HG03565 (cell line): ENCODE measurements at regions not wholly inside any gene's neighbourhood (a gene's known extent, or its start where the extent isn't known, plus 50 kb on each side); places are given as distances from the start of the nearest gene placed in this dataset.
"Not testable (repeated sequence)": the region's sequence is repeated elsewhere in the genome, so short reads cannot be mapped to it uniquely, and the experiment has no call there.

Experiments
- ATAC-seq: cut with Tn5 transposase; IDR thresholded peaks from one replicate; pipeline ENCODE4 v1.9.1; 2021; ENCODE audit warnings: mild to moderate bottlenecking, moderate library complexity; ENCODE audit not compliant: unreplicated experiment

DNA sequence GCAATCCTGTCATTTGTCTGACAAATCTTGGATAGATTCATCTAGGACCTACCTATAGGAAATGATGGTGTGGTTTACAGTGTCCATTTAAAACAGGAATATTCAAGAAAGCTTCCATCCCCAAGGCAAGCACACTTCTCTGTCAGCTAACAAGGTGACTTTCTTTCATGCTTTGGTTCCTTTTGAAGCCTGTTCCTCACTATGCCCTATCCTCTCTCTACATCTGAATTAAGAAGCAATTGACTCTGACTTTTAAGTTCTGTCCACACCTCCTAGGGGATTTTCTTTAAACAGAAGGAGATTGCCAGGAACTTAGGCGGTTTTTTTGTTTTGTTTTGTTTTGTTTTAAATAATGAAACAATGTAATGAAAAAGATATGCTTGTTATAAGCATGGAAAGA lies 1181.4 kb upstream of the TENM3 start:
- ATAC-seq = no peak

DNA sequence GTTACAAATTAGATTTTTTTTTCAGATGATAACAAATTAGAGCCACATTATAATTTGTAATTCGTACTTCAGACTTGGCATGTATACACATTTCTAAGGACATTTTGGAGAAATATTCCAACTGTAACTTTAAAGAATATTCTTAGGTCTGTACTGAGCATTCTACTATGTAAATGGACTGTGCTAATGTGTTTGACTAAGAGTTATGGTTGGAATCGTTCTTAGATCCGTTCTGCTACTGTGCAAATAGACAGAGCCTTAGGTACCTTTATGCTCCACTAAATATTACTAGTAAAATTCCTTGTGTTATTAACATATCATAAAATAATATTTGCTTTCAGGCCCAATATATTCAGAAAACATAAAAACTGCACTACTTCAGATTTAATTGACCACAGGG lies 1180.0 kb upstream of the TENM3 start:
- no peak for ATAC-seq

DNA sequence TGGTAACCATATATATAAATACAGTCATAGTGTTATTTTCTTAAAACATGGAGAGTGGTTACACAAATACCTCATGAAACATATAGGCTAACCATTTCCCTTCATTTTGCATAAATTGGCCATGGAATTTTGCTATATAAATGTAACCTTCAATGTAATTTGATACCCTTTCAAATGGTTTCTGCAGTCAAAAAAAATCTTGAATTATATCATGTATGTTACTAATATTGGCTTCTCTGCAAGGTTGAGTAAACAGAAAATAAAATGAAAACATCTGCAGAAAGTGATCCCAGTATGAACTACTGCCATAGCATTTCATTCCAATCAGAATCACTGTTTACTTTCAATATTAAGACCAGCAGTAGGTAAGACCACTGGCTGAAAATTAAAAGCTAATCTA lies 1165.9 kb upstream of the TENM3 start:
- ATAC-seq = no peak

DNA sequence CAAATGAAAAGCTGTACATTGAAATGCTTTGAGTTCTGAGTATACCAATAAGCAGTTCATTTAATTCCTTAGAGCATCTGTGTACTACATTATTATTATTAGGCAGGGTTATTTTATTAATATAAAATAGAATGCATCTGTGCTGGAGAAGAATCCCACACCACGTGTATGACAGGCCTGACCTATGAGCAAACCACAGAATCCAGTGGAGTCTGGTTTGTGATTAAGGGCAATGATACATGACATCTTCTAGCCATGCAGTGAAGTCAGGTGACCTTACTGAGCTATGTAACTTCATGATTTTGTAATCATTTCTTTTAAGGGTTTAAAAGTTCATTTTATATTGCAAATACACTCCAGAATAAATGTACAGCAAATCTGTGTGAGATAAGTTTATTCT lies 1165.0 kb upstream of the TENM3 start:
- ATAC-seq = no peak

DNA sequence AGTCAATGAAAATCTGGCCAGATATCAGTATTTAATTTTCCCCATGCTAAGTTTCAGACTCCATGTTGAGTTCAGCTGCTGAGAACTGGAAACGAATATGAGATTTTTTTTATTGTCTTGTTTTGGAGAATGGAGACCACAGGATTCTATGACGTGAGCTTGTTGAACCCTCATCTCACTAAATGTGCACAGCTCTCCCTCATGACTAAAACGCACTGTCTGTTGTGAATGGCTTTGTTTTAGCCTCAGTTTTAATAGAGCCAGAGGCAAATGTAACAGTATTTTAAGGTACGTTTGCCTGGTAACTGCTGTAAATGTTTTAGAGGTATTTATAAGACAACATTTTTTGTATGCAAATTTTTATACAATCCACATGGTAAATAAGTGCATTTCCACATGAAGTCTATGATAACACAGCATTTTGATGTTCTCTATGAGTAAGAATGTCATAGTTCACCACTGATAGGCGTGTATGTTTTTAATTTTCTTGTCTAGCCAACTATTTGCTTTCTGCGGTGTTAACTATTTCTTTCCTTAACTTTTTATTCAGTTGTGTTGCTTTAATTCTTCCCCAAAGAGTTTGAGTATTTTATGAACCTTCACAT lies 1159.3 kb upstream of the TENM3 start:
- no peak for ATAC-seq

DNA sequence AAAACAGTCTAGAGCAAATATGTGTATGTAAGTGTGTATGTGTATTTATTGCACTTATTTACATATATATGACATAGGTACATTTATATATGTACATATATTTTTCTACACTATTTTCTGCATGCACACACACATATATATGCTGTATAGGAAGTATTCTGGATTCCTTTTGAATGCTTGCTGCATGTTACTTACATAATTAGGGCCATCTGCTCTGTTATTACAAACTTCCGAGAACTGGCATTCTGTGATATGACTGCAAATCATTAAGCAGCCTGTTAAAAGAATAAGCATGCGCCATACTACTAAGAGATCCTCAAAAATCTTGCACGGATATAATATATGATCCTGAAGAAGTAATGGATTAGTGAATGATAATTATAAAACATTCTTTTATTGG lies 1157.6 kb upstream of the TENM3 start:
- no peak for ATAC-seq

DNA sequence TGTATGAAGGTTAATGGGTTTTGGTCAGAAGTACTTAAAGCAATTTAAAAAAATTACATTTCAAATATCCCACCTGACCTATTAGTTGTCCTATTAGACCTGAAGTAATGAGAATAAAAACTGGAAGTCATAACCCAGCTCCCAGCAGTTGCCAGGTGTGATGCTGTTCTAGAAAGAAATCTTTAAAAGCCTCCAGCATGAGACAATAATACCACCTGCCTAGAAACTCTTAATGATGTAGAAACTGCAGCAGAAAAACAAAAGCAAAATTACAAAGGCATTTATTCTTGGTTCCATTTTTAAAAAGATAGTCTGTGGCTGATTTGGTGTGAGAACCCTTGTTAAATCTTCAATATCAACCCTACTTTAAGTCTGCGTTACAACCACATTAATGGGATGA lies 1137.7 kb upstream of the TENM3 start:
- ATAC-seq = no peak

DNA sequence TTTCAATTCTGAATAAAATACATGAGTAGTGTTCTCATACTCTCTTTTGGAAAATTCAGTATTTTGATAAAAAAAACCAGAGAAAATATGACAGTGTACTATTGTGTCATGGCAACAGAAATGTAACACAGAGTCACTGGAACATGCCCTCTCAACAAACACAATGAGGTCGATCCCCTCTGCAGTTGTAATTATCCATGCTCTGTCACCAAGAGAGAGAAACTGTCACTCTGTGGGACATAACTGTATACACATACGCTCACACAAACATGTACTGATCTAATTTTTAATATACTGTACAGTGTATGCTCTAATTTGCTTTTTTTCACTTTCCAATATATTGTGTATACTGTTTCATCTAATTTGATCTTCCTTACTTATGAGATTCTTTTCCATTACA lies 1136.8 kb upstream of the TENM3 start:
- no peak for ATAC-seq

DNA sequence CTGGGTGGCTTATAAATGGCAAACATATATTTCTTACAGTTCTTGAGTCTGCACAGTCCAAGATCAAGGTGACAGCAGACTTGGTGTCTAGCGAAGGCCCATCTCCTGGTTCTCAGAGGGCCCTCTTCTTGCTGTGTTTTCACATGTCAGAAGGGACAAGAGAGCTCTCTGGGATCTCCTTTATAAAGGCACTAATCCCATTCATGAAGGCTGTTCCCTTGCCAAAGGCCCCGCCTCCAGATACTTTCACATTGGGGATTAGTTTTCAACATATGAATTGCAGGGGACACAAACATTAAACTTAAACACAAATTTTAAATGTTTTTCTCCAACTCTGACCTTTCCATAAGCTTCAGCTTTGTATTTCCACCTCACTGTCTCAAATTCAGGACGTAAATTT lies 1135.0 kb upstream of the TENM3 start:
- no peak for ATAC-seq

DNA sequence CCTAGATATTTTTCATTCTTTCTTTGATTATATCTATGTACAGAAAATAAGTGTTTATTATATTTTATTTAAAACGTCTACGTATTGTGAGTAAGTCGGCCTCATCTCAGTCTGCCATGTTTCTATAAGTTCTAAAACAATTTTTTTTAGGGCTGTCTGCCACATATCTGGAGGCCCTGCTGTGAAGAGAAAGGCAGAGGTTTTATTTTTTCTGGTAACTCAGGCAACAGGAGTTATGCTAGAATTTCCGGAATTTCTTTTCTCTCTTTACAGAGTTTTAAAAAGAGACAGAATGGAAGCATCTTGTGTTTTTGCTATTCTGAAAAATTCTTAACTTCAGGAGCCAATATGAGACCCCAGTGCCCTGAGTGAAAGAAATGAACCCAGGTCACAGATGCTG lies 1124.0 kb upstream of the TENM3 start:
- ATAC-seq = no peak

DNA sequence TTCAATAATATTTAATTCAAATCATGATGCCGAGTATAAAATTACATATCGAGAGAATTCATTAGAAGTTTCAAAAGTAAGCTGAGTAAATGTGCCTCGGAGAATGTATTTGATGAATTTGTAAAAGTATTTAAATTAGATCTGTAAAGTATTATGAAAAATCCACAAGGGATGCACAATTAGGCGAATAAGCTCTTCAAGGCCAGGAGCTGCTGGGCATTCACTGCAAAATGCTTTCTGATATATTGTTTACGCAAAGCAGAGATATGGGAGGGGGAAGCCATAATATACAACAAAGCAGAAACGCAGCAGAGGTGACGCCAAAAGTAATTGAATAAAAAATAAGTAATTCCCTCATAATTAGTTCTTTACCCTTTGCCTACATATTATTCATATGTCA lies 1121.5 kb upstream of the TENM3 start:
- no peak for ATAC-seq

DNA sequence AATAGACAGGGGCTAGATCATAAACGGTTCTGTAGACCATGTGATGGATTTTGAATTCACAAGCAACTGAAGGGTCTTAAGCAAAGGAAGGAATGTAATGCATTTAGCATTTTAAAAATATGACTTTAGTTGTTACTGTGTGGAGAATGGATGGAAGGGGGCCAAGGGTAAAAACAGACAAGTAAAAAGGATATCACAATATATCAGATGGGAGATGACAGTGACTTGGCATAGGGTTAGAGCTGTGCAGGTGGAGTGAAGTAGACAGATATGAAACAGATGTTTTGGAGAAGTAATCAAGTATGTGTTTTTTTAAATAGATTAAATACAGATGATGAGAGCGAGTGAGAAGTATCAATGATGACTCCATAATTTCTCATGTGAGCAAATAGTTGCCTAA lies 1116.0 kb upstream of the TENM3 start:
- no peak for ATAC-seq

DNA sequence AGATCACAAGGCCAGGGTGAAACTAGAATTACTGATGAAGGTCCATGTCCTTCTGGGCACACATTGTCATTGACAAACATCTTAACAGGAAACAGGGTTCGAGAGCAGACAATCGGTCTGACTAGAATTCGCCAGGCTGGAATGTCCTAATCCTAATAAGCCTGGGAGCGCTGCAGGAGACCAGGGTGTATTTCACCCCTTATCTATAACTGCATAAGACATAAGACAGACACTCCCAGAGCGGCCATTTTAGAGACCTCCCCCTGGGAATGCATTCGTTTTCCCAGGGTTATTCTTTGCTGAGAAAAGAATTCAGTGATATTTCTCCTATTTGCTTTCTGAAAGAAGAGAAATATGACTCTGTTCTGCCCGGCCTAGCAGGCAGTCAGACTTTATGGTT lies 1112.9 kb upstream of the TENM3 start:
- ATAC-seq = not testable (repeated sequence)

DNA sequence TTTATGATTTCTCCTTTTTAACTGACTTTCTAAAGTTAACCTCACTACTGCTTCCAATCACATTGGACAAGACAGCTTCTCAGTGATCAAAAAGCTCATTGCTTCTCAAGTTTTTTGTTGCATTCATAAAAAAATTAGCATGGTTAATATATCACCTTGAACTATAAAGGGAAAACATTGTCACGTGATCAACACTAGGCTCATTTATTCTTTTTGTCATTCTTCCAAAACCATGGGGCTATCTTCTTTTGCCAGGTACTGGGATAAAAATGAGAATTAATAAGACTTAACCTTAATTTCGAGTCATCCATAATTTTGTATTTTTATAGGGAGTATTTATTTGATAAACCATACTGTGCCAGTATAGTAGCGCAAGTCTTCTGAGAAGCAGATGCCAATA lies 1105.9 kb upstream of the TENM3 start:
- ATAC-seq = no peak

DNA sequence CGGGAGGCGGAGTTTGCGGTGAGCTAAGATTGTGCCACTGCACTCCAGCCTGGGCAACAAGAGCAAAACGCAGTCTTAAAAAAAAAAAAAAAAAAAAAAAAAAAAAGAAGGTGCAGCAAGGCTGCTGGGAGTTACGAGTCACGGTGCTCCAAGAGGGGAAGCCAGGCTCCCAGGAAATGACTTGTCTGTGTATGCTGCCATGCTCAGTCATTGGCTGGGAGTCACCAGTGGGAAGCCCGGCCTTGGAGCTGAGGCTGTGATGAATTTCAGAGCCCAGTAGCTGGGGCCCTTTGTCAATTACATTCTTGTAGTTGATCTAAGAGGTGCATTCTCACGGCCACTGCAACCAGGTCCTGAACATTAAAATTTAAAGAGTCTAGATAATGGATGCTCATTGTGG lies 1105.1 kb upstream of the TENM3 start:
- ATAC-seq = no peak

DNA sequence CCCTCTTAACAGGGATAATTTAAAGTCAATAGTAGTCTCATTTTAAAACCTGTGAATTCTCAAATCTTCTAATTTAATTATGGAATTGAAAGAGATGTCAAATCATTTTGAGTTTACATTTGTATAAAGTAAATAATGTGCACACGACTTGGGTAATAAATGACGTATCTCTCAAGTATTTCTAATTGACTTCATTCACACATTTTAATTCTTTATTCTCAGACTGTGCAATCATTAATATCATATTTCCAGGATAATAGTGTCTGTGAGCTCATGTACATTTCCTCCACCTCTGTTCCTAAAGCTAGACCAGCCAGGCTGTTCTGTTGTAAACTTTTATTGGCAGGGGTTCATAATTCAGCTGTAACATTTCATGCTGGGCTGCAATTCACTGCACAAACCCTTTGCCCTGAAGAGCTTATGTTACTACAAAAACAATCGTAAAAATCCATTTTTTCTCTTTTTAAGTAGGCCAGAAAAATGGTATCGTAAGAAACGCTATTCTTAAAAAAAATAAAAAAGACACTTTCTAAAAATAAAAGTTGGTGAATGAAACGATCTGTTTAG lies 1103.1 kb upstream of the TENM3 start:
- no peak for ATAC-seq

DNA sequence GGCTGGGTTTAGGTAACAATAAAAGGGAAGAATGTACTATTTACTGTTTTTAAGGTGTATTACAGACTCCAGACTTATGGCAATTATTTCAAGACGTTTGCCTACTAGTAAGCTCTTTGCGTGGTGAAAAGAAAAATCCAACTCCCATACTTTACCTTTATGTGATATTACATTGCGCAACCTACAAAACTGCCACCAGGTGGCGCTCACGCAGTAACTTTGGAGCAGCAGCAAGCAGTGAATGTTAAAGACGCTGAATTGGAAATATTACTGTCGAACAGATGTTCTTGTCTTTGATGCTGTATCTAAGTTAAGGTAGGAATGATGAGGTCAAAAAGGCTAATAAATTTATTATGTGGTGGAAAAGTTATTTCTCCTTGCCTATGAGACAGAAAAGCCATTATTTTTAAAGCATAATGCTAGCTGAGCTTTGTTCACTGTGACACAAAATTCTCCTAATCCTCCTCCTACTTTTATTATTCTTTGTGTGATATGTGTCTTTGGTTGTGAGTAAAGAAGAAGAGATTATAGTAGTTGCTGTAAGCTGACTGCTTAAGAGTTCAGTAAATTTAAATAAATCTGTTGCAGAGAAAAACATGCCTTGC lies 1099.8 kb upstream of the TENM3 start:
- ATAC-seq = peak; percentile 92

DNA sequence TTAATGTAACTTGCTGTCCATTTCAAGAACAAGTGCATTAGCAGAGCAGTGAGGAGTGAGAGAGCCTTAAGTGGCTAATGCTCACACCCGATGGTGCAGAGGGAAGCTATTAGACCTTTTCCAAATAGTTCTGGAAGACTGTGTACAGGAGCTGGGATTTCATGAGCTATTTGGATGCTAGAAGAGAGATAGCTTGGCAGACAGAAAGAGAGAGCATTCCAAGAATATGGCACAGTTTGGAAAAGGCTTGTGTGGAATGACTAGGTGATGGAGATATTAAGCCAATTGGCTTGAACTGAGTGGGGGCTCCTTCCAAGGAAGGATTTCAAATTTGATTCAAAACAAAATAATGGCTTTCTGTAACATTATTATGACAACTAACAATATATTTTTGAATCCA lies 1097.2 kb upstream of the TENM3 start:
- no peak for ATAC-seq

DNA sequence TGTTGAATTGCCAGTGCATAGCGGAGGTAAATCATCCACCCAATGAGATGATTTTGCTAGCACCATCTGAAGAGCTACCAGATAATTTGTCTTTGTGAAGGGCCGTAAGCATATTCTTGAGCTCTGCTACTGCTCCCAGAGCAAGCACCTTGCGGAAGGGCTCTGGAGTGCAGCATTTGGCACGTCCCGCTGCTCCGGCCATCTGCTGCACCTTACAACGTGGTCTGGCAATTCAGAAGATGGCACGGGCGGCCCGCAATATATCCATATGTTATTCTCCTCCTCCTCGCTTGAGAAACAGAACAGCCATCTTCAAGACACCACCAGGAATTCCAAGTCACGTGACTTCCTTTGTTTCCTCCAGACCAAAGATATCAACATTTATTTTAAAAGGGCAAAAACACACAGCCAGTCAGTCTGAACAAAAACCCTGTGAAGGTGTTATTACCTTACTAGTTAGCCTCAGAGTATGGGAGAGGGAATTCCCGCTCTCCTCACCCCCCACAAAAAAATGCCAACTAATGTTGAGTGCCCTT lies 1095.7 kb upstream of the TENM3 start:
- no peak for ATAC-seq

DNA sequence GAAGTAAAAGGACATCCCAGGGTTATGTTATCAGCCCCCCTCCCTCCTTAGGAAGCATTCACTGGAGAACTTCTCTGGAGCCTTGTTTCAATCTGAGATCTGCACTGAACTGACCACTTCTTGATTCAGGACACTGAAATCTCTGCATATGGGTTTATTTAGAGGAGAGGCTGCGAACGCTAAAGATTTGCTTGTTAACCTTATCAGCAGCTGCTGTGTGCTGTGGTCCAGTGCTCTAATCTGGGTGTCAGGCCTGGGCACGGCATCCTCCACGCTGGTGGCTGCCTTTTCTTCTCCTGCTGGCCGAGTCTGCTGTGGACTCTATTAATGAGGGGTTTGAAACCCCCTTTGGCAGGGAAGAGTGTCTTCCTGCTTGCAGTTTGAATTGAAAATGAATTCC lies 1094.7 kb upstream of the TENM3 start:
- no peak for ATAC-seq

DNA sequence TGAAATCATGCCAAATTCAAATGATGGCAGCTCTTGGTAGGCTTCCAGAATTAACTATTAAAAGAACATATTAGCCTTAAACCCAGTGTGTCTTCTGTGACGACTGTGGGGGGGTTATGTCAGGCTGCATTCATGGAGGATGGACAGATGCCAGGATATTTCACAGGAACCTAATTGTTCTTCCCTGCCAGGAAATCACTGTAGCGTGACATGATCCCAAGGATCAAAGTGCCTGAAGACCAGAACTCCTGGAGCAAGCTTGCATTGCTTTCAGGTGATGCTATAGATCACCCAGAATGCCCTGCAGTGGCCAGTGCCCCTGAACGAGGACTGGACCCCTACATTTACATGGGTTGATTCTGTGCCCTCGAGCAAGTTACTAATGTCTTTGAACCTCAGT lies 1093.0 kb upstream of the TENM3 start:
- ATAC-seq = no peak

DNA sequence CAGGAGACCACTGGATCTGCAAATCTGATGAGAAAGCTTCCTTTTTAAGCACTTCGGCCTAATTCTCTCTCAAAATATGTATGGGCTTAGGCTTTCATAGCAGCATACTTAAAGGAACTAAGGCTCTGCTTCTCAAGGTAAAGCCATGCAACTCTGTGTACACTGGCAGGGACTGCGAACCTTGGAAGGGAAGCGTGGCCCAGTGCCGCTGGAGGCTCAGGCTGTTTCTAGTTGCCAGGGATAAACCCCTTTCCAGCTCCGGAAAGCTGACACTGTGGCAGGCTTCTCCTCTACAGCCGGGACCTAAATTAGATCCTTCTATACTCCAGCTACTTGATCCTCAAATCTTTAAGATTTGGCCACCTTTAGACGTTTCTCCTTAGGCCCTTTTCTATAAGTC lies 1091.3 kb upstream of the TENM3 start:
- no peak for ATAC-seq

DNA sequence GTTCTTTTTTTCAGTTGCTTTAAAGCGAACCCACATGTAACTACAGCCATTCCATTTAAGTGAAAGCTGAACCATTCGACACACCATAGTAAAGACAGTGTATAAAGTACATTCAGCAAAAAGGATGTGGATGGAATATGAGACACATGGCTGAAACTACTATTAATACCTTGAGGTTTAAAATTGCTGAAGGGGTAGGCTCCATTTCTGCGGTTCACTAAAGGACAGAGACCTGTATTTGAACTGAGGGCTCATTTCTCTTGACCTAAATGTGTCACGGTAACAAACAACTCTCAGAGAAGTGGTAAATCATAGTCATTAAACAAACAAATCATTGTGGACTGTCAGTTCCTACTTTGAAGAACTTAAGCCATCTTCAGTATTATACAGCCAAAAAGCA lies 1085.6 kb upstream of the TENM3 start:
- no peak for ATAC-seq
